Naive B cell (primary cell): ENCODE measurements at regions not wholly inside any gene's neighbourhood (a gene's known extent, or its start where the extent isn't known, plus 50 kb on each side); places are given as distances from the start of the nearest gene placed in this dataset.
"Not testable (repeated sequence)": the region's sequence is repeated elsewhere in the genome, so short reads cannot be mapped to it uniquely, and the experiment has no call there.

Experiments
- ATAC-seq, 2 donors: fragments of 150-1000 bp; cut with Tn5 transposase; 2 replicates each; pipeline ENCODE4 v1.10.0; 2021; ENCODE audit warnings: low read depth in 2 of 2, mild to moderate bottlenecking in 2 of 2, moderate library complexity in 2 of 2
- DNase-seq: peaks from one replicate; pipeline ENCODE4 v3.0.0; 2022
- H3K27ac Mint-ChIP-seq, 6 donors: one replicate each; pipeline ENCODE4 v1.8.0; 2020 to 2022; ENCODE audit warnings: mild to moderate bottlenecking in 6 of 6, mixed read lengths in 6 of 6, moderate library complexity in 5 of 6, inconsistent platforms in 2 of 6
- H3K27me3 Mint-ChIP-seq, 3 donors: one replicate each; pipeline ENCODE4 v1.8.0; 2021 to 2022; ENCODE audit warnings: mixed read lengths in 3 of 3, mild to moderate bottlenecking in 1 of 3
- H3K36me3 Mint-ChIP-seq, 2 donors: one replicate each; pipeline ENCODE4 v1.8.0; 2020 to 2022; ENCODE audit warnings: mixed read lengths in 2 of 2, inconsistent platforms in 1 of 2, mild to moderate bottlenecking in 1 of 2
- H3K4me1 Mint-ChIP-seq, 3 donors: one replicate each; pipeline ENCODE4 v1.8.0; 2020 to 2022; ENCODE audit warnings: mixed read lengths in 3 of 3, inconsistent platforms in 1 of 3, mild to moderate bottlenecking in 1 of 3, moderate library complexity in 1 of 3
- H3K4me3 Mint-ChIP-seq, 8 donors: one replicate each; pipeline ENCODE4 v1.8.0; 2020 to 2022; ENCODE audit warnings: mild to moderate bottlenecking in 8 of 8, mixed read lengths in 8 of 8, moderate library complexity in 8 of 8, inconsistent platforms in 2 of 8
- H3K9me3 Mint-ChIP-seq, 7 donors: one replicate each; pipeline ENCODE4 v1.8.0; 2020 to 2022; ENCODE audit warnings: mixed read lengths in 7 of 7, mild to moderate bottlenecking in 5 of 7, inconsistent platforms in 2 of 7, moderate library complexity in 1 of 7

DNA sequence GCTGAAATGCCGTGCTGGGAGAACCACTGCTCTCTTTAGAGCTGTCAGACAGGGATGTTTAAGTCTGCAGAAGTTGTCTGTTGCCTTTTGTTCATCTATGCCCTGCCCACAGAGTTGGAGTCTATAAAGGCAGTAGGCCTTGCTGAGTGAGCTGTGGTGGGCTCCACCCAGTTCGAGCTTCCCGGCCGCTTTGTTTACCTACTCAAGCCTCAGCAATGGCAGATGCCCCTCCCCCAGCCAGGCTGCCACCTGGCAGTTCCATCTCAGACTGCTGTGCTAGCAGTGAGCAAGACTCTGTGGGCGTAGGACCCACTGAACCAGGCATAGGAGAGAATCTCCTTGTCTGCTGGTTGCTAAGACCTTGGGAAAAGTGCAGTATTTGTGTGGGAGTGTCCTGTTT, 160.0 kb upstream of the PTPRZ1 start:
- H3K9me3 Mint-ChIP-seq, H3K27me3 Mint-ChIP-seq, H3K4me3 Mint-ChIP-seq, H3K4me1 Mint-ChIP-seq, DNase-seq, H3K36me3 Mint-ChIP-seq, ATAC-seq, H3K27ac Mint-ChIP-seq: not testable (repeated sequence)

DNA sequence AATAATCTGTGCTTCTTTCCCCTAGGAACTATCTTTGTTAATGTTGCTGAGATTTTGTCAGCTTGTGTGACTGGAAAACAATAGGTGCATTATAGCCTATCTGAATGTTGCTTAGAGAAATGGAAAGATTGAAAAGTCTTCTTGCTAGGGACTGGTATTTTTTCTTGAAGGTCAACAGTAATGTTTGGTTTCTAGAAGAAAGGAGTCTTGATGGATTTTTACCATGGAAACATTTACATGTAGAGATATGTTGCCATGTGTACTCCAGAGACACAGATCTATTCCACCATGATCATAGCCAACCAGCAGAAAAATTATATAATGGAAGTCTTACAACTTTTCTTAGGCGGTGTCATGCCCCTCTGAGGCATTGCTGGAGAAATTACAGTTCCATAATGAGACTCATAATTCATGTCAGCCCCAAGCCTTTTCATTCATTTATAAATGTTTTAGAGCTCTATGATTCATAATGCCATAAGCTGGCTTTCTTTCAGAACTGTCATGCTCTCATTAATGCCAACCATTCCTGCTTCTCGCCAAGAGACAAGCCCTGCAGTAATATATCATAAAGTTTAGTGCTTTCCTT, 175.1 kb upstream of the PTPRZ1 start:
- no peak for ATAC-seq
- H3K36me3 Mint-ChIP-seq: no peaks in the 10 kb centered on the region
- H3K4me1 Mint-ChIP-seq: no peaks in the 10 kb centered on the region
- DNase-seq: no peak
- no peaks in the 10 kb centered on the region for H3K27me3 Mint-ChIP-seq
- no peak overlapping the region for H3K4me3 Mint-ChIP-seq
- no peak overlapping the region for H3K27ac Mint-ChIP-seq
- H3K9me3 Mint-ChIP-seq: no peaks in the 10 kb centered on the region

DNA sequence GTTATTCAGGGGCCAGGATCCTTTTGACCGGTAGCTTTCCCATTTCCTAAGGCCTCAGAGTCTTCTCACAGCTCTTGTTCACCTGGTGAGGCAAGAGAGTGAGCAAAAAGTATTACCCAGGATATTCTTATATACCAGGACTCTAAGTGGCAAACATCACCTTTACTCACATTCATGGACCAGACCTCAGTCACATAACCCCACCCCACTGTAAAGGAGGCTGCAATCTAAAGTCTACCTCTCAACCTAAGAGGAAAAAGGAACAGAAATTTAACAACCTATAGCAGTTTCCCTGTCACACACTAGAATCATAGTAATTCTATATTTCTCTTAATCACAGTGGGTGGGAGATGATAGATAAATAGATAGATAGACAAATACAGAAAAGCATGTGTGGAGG, 176.0 kb upstream of the PTPRZ1 start:
- ATAC-seq: no peak
- no peaks in the 10 kb centered on the region for H3K4me1 Mint-ChIP-seq
- no peak overlapping the region for H3K27ac Mint-ChIP-seq
- H3K9me3 Mint-ChIP-seq: no peaks in the 10 kb centered on the region
- H3K4me3 Mint-ChIP-seq: no peak overlapping the region
- DNase-seq: no peak
- no peaks in the 10 kb centered on the region for H3K27me3 Mint-ChIP-seq
- H3K36me3 Mint-ChIP-seq: no peaks in the 10 kb centered on the region

DNA sequence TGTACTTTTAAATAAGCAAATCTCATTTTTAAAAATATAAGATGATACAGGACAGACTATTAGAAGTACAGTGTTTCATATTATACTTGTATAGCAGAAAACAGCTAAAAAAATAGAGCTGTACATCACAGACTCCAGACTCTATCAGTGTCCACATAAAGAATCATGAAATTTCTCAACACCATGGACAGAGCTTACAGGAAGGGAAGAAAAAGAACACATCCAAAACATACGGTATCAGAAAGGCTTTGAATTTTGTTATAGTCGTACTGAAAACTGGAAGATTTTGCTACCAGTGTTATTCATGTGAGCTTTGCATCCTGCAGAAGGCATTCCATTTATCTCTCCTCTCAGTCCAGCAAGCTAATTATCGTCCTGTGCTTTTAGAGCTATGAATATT, 183.2 kb upstream of the PTPRZ1 start:
- H3K27me3 Mint-ChIP-seq: no peaks in the 10 kb centered on the region
- H3K36me3 Mint-ChIP-seq: no peaks in the 10 kb centered on the region
- no peak overlapping the region for H3K4me3 Mint-ChIP-seq
- DNase-seq: no peak
- H3K9me3 Mint-ChIP-seq: peaks cover 0 to 13% (median 0%) of the 10 kb centered on the region in 7 donors
- ATAC-seq: no peak
- no peaks in the 10 kb centered on the region for H3K4me1 Mint-ChIP-seq
- no peak overlapping the region for H3K27ac Mint-ChIP-seq

DNA sequence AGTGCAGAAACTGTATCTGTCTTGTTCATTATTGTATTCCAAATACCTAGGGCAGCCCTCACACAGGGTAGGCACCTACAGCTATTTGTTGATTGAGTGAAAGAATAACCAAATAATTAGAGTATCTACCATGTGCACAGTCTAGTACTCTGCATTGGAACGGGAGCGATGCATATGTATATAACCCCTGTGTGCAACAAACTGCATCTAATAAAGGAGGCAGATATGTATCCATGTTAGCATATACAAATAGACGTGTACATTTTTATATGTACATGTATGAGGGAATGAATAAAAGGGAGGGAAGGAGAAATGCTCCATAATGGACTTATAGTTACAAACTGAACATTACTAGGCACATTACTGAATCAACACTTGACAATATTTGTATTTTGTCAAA, 191.3 kb upstream of the PTPRZ1 start:
- Mint-ChIP-seq H3K27me3 (peaks cover 0 to 5% (median 0%) of the 10 kb centered on the region in 3 donors), H3K4me1 (no peaks in the 10 kb centered on the region), H3K9me3 (no peaks in the 10 kb centered on the region), H3K4me3 (no peak overlapping the region), H3K36me3 (no peaks in the 10 kb centered on the region), H3K27ac (no peak overlapping the region)
- no peak for ATAC-seq
- DNase-seq: no peak

DNA sequence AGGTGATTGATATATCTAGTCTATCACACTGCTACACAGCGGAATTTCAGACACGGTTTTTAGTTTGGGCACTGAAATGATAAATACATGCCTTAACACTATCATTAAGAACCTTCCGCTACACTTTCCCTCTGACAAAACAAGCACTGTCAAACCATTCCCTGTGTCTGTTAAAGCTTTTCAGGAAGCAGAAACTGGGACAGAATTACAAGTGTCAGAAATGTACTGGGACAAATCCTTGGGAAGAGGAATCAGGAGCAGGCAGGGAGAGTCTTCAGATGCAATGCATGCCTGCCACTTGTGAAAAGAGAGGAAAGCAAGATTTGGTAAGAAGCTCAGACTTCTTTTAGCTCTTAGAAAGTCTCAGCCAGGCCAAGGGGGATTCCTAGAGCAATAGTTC, 196.8 kb upstream of the PTPRZ1 start:
- Mint-ChIP-seq H3K27ac (no peak overlapping the region), H3K27me3 (peaks cover 5 to 7% (median 6%) of the 10 kb centered on the region in 3 donors), H3K9me3 (peaks cover 0 to 8% (median 3%) of the 10 kb centered on the region in 7 donors), H3K4me3 (no peak overlapping the region), H3K4me1 (no peaks in the 10 kb centered on the region), H3K36me3 (no peaks in the 10 kb centered on the region)
- ATAC-seq: no peak
- DNase-seq: no peak

DNA sequence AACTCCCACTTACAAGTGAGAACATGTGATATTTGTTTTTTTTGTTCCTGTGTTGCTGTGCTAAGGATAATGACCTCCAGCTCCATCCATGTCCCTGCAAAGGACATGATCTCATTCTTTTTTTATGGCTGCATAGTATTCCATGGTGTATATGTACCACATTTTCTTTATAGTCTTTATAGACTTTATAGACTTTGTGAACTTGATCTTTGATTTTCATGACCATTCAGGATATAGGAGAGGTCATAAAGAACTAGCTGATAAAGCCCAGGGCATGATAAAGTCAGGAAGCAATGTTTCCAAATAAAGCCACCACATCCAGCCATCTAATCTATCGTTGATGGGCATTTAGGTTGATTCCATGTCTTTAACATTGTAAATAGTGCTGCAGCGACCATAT, 198.5 kb upstream of the PTPRZ1 start:
- H3K27ac Mint-ChIP-seq, H3K4me1 Mint-ChIP-seq, H3K36me3 Mint-ChIP-seq, ATAC-seq, H3K4me3 Mint-ChIP-seq, H3K27me3 Mint-ChIP-seq, DNase-seq: not testable (repeated sequence)
- H3K9me3 Mint-ChIP-seq: peaks cover 0 to 15% (median 3%) of the 10 kb centered on the region in 7 donors

DNA sequence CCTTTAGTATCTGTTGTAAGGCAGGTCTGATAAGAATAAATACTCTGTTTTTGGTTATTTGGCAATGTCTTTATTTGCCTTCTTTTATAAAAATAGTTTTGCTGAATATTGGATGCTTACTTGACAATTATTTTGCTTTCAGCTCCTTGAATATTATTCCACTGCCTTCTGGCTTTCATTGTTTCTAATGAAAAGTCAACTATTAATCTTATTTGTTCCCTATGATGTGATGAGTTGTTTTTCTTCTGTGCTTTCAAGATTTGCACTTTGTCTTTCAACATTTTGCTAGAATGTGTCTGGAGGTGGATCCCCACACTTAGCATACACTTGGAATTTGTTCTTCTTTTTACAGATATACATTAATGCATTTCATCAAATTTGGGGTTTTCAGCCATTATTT, 203.8 kb upstream of the PTPRZ1 start:
- H3K27me3 Mint-ChIP-seq: no peaks in the 10 kb centered on the region
- no peaks in the 10 kb centered on the region for H3K4me1 Mint-ChIP-seq
- H3K36me3 Mint-ChIP-seq: no peaks in the 10 kb centered on the region
- no peak overlapping the region for H3K4me3 Mint-ChIP-seq
- peaks cover 0 to 17% (median 2%) of the 10 kb centered on the region in 7 donors for H3K9me3 Mint-ChIP-seq
- ATAC-seq (no peak), DNase-seq (no peak)
- H3K27ac Mint-ChIP-seq: no peak overlapping the region

DNA sequence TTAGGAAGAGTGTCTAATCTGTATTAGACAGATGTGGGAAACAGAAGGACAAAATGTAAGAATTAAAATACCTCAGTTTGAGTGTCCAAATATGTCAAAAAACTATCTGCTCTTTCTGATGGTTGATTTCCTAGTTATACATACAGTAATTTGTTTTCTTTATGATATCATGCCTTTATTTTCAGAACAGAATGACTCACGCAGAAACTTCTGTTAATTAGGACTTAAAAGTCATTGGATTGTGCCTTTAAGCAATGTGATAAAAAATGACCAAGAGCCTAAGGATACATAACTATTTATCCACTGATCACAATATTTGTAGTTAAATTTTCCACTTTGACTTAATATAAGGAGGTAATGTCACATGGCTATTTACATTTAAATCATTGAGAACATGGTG, 206.7 kb upstream of the PTPRZ1 start:
- Mint-ChIP-seq H3K9me3 (peaks cover 0 to 17% (median 3%) of the 10 kb centered on the region in 7 donors), H3K36me3 (no peaks in the 10 kb centered on the region), H3K27ac (no peak overlapping the region), H3K4me1 (no peaks in the 10 kb centered on the region), H3K27me3 (no peaks in the 10 kb centered on the region), H3K4me3 (no peak overlapping the region)
- DNase-seq (no peak), ATAC-seq (no peak)

DNA sequence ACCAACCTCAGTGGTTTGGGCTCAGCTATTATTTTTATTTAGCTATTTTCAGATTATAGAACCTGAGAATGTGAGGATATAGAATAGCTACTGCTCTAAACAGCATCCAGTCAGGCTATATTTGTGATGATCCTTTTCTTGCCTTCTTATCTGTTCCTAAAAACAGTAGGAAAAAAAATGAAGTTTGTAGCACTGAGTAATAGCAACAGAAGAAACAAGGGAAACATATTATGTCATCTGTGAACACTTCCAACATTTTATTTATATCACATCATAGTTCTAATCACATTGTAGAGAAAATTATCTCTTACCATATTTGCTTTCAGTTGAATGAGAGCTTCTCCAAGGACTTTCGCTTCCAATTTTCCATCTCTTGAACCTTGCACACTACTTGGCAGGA, 229.6 kb upstream of the PTPRZ1 start:
- no peak for ATAC-seq
- Mint-ChIP-seq H3K27ac (no peak overlapping the region), H3K4me3 (no peak overlapping the region), H3K36me3 (no peaks in the 10 kb centered on the region), H3K9me3 (peaks cover 0 to 16% (median 2%) of the 10 kb centered on the region in 7 donors), H3K27me3 (no peaks in the 10 kb centered on the region), H3K4me1 (no peaks in the 10 kb centered on the region)
- DNase-seq: no peak

DNA sequence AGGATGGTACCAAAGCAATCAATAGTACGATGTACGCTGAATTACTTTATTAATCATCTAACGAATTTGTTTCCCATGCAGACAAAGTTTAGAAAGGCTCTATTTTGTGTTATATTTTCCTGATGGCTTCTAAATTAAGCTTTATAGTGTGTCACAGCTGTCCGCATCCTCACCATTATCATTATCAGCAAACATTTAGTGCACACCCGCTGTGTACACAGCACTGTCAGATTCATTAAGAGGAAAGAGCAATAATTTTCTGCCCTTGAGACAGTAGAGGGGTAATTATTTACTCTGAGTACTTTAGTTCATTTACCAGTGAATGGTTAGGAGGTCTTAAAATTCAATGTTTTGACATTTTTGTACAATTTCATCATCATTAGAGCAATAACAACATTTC, 233.3 kb upstream of the PTPRZ1 start:
- peaks cover 0 to 9% (median 1%) of the 10 kb centered on the region in 7 donors for H3K9me3 Mint-ChIP-seq
- no peaks in the 10 kb centered on the region for H3K27me3 Mint-ChIP-seq
- no peaks in the 10 kb centered on the region for H3K4me1 Mint-ChIP-seq
- ATAC-seq: no peak
- H3K27ac Mint-ChIP-seq: no peak overlapping the region
- no peaks in the 10 kb centered on the region for H3K36me3 Mint-ChIP-seq
- no peak for DNase-seq
- no peak overlapping the region for H3K4me3 Mint-ChIP-seq

DNA sequence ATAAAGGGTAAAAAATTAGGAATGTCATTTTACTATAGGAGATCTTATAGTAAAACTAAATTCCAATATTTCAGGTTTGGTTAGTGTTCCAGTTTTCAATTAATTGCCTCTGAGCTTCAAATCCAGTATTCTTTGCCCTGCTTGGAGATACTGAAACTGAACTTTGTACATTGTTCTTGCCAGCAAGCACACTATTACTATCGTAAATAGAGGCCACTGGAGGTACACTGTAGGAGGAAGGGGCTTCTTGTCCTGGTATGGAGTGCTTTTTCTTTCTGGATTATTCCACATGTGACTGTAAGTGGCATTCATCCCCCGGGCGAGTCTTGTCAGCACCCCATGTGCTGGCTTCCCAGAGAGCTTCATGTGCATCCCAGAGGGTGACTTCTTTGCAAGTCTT, 234.7 kb upstream of the PTPRZ1 start:
- no peak for DNase-seq
- Mint-ChIP-seq H3K36me3 (no peaks in the 10 kb centered on the region), H3K4me1 (no peaks in the 10 kb centered on the region), H3K27me3 (peaks cover 0 to 4% (median 0%) of the 10 kb centered on the region in 3 donors), H3K9me3 (peaks cover 0 to 9% (median 0%) of the 10 kb centered on the region in 7 donors), H3K4me3 (no peak overlapping the region), H3K27ac (no peak overlapping the region)
- no peak for ATAC-seq

DNA sequence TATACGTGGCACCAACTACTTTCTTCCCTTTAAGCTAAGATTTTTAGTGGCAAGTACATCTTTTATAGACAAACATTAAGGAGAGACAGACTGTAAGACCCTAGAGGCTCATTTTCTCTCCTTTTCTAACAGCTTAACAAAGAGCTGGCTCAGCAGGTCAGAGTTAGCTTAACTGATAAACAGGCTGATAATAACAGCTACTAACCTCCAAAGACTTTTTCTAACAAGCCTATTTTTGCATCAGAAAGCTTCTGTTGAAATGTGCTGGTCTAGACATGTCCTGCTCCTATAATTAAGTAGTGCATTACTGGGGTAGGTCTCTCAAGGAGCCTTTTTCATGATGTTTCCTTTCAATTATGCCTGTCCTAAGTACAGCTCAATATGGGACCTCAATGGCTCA, 238.2 kb upstream of the FAM3C start:
- Mint-ChIP-seq H3K27ac (no peak overlapping the region), H3K9me3 (no peaks in the 10 kb centered on the region), H3K27me3 (peaks cover 0 to 8% (median 0%) of the 10 kb centered on the region in 3 donors), H3K36me3 (no peaks in the 10 kb centered on the region), H3K4me3 (no peak overlapping the region), H3K4me1 (no peaks in the 10 kb centered on the region)
- ATAC-seq (no peak), DNase-seq (no peak)

DNA sequence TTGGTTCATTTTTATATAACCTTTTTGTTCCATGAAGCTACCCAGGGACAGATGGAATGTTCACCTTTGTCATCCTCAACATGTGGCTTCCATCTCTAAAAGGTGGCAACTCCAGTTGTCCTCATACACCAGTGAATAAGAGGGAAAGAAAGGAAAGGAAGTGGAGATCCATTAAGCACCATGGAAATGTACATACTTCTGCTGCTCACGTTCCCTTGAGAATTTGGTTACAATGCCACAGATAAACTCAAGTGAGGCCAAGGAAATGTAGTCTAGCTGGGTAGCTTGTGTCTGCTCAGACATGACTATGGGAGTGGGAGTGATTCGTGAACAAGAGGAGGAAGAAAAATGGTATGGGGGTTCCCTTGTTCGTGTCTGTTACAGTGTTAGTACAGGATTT, 237.1 kb upstream of the FAM3C start:
- ATAC-seq: no peak
- Mint-ChIP-seq H3K9me3 (no peaks in the 10 kb centered on the region), H3K27me3 (peaks cover 0 to 8% (median 0%) of the 10 kb centered on the region in 3 donors), H3K27ac (no peak overlapping the region), H3K4me3 (no peak overlapping the region), H3K36me3 (no peaks in the 10 kb centered on the region), H3K4me1 (no peaks in the 10 kb centered on the region)
- DNase-seq: no peak

DNA sequence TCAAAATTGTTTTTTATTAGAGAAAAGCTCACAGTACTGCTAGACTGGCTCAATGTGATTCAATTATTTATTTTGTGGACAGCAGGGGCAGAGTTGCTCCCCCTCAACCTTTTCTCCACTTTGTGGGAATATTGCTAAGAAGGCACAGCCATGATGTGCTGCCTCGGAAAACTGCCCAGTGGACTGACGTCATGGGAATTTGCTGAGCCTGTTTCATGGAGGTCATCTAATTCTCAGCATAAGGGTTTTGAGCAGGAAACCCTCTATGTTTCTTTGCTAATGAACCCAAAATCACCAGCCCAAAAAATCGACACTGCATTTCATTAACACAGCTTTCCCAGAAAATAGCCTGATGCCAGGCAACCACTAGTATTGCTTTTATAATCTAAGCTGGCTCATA, 228.8 kb upstream of the FAM3C start:
- H3K9me3 Mint-ChIP-seq: no peaks in the 10 kb centered on the region
- no peak for DNase-seq
- no peaks in the 10 kb centered on the region for H3K4me1 Mint-ChIP-seq
- no peaks in the 10 kb centered on the region for H3K36me3 Mint-ChIP-seq
- no peak overlapping the region for H3K27ac Mint-ChIP-seq
- no peaks in the 10 kb centered on the region for H3K27me3 Mint-ChIP-seq
- H3K4me3 Mint-ChIP-seq: no peak overlapping the region
- no peak for ATAC-seq
